ENCODE measurements at regions not wholly inside any gene's neighbourhood (a gene's known extent, or its start where the extent isn't known, plus 50 kb on each side); places are given as distances from the start of the nearest gene placed in this dataset.

GRCh38 chr17:79552405-79552804 is 58.4 kb downstream of the RBFOX3 start:
- Mint-ChIP-seq H3K9me3 (peaks cover 5 to 14% of the 10 kb centered on the region in 2 experiments; a peak in 4 of 5 replicates), H3K27me3 (ENCODE audit: low read depth) (peaks cover 4% of the 10 kb centered on the region; the same call in 1 of the 2 replicates), H3K27ac (no peak overlapping the region), H3K4me3 (no peak overlapping the region), H3K4me1 (peaks cover 15% of the 10 kb centered on the region in 2 experiments), H3K36me3 (ENCODE audit: insufficient read depth in 1 of 3, low read depth in 3 of 3) (peaks cover 0 to 7% (median 5%) of the 10 kb centered on the region in 3 experiments; a peak in 4 of 7 replicates)
- H3K79me2 ChIP-seq (ENCODE audit: insufficient read depth, low read length): no peaks in the 10 kb centered on the region
- H4K8ac ChIP-seq (replicated peaks; ENCODE audit: insufficient read length, low read depth, low read length): no peak overlapping the region
- no peak overlapping the region for H3K23ac ChIP-seq (ENCODE audit: insufficient read length, low read depth, low read length)
- no peak overlapping the region for H3K4ac ChIP-seq (ENCODE audit: low read depth, low read length)
- no peak overlapping the region for H2AFZ ChIP-seq (ENCODE audit: low read length)
- WGBS (ENCODE audit: extremely low coverage, insufficient read length, low lambda C conversion rate): no CpG with 5 or more reads among the region's 3 CpGs
- H3K27me3 ChIP-seq (ENCODE audit: insufficient read depth, low read length): no peaks in the 10 kb centered on the region
- no peak overlapping the region for H3K14ac ChIP-seq (ENCODE audit: insufficient read depth, low read length)
- H2BK15ac ChIP-seq (ENCODE audit: low read depth, low read length): no peak overlapping the region
- peaks cover 4% of the 10 kb centered on the region for H4K20me1 ChIP-seq (ENCODE audit: control insufficient read depth, insufficient read depth, insufficient read length)
- no peak overlapping the region for H3K56ac ChIP-seq (ENCODE audit: insufficient read length, low read depth, low read length)
- no peak overlapping the region for H2BK20ac ChIP-seq (ENCODE audit: low read depth, low read length, poor library complexity, severe bottlenecking)
- peaks cover 8% of the 10 kb centered on the region; the same call in 1 of the 2 replicates for H3K4me1 ChIP-seq (ENCODE audit: insufficient read depth, low read length)
- no peak overlapping the region for H3K9ac ChIP-seq (ENCODE audit: extremely low read depth, insufficient read length, low read length)
- H3K18ac ChIP-seq (ENCODE audit: insufficient read length, low read depth, low read length): no peak overlapping the region
- no peak overlapping the region for H3K4me2 ChIP-seq (ENCODE audit: insufficient read depth, insufficient read length, low read length)
- H4K91ac ChIP-seq (ENCODE audit: insufficient read length, low read depth, low read length): no peak overlapping the region
- H2BK12ac ChIP-seq (ENCODE audit: insufficient read length, low read depth, low read length): no peak overlapping the region
- no peak for DNase-seq
- no peaks in the 10 kb centered on the region for H3K23me2 ChIP-seq (ENCODE audit: insufficient read length, low read depth, low read length, poor library complexity, severe bottlenecking)
- TF ChIP-seq CTCF (conservative IDR thresholded peaks at IDR 0.05): no peak
- no peak overlapping the region for H3K27ac ChIP-seq (ENCODE audit: insufficient read length, low read depth, low read length)
- no peak overlapping the region for H2BK5ac ChIP-seq (ENCODE audit: insufficient read length, low read length)
- H2AK5ac ChIP-seq (ENCODE audit: insufficient read length, low read length): no peak overlapping the region
- no peaks in the 10 kb centered on the region for H3K79me1 ChIP-seq (ENCODE audit: insufficient read depth, low read depth, low read length, poor library complexity, severe bottlenecking)
- H3T11ph ChIP-seq (ENCODE audit: low read length): no peak overlapping the region
- H4K5ac ChIP-seq (ENCODE audit: insufficient read length, low read depth, low read length): no peak overlapping the region
- H2BK120ac ChIP-seq (ENCODE audit: low read depth, low read length, poor library complexity, severe bottlenecking): no peak overlapping the region
- H3K9me3 ChIP-seq (ENCODE audit: control insufficient read depth, low read depth, low read length): no peaks in the 10 kb centered on the region

All from H9 (cell line).